GM18520 (cell line): ENCODE measurements at regions not wholly inside any gene's neighbourhood (a gene's known extent, or its start where the extent isn't known, plus 50 kb on each side); places are given as distances from the start of the nearest gene placed in this dataset.

ENCODE experiments used
- ATAC-seq: cut with Tn5 transposase; IDR thresholded peaks from one replicate; pipeline ENCODE4 v1.9.1; 2021; ENCODE audit not compliant: unreplicated experiment

DNA sequence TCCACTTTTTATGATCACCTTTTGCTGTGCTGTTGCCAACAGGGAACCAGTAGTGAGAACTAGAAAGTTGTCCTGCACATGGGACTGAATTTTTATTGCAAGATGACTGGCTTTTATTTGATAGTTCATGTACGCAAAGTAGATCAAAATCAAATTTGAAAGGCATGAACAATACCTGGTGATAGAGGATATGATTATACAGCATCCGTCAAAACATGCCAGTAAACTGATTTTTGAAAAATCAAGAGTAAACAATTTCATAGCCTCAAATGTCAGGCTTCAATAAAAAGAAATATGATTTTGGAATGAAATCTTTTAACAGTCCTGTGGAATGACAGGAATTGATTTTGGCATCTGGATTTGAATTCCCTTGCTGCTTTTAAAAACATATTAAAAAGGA lies 219.6 kb upstream of the LRRN1 start:
- ATAC-seq, result no peak

- no peak for ATAC-seq
These were observed 220.5 kb upstream of the LRRN1 start for GRCh38 chr3:3578718-3579117.

DNA sequence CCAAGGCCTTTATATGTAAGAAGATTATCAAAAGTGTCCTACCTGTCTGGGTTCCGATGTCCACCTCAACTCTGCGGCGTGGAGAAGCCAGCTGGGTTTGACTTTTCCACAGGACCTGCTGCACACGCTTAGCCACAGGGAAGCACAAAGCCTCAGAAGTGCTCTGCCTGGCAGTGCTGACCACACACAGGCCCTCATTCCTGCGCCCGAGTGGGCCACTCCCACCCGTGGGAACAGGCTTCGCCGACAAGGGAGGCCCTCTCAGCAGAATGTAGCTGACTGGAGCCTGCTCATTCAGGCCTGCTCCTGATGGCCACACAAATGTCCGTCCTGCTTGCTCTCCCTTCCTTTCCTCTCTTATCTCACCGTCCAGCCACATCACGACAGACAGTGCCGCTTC lies 221.4 kb upstream of the LRRN1 start:
- ATAC-seq, result no peak

DNA sequence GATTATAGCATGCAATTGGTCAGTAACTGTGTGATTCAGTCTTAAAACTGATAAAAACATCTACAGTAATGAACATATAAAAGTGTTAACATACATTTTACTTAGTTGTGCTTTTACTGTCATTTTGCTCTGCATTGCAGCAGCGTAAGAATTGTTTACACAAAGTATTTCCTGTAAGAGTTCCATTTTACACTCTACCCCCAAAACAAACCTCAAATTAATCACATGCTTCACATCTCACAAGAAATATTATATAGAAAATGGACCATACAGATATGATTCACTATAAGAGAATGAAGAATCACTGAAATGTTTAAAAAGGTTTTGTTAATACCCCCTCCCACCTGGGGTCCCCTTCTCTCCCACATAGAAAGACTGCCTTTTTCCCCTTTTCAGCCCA lies 225.9 kb upstream of the LRRN1 start:
- no peak for ATAC-seq

GRCh38 chr3:3560591-3561311 lies 238.5 kb upstream of the LRRN1 start:
- no peak for ATAC-seq

DNA sequence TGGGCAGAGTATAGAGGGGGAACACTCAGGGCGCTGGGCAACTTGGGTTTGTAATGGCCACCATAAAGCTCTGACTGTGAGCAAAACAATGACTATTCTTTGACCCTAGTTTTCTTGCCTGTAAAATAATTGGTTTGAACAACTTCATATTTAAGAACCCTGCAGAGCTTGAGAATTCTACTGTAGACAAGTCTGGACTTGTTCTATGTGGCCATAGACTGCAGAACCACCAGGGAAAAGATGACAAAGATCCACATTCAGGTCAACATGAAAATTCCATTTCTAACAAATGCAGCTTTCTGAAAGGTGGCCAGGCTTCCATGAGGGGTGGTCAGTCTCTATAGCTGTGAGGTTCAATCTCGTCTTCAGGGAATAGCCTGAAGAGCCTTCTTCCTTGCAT lies 239.4 kb upstream of the LRRN1 start:
- no peak for ATAC-seq

DNA sequence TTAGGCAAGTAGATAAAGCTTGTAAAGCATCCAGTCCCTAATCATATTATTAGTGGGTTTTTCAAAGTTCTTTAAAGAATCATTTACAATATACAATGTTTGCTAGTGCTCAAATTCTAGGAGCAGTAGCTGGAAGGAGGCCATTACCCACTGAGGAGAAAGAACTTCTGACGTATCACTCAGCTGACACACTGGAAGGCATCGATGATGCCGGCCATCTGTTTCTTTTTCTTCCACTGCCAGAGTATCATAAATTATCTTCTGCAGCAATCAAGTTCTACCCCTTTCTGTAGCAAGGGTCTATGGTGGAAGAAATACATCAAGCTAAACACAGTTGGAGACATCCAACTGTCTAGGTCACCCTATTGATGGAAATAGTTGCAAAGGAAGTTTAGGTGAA lies 243.2 kb upstream of the LRRN1 start:
- ATAC-seq, result no peak

DNA sequence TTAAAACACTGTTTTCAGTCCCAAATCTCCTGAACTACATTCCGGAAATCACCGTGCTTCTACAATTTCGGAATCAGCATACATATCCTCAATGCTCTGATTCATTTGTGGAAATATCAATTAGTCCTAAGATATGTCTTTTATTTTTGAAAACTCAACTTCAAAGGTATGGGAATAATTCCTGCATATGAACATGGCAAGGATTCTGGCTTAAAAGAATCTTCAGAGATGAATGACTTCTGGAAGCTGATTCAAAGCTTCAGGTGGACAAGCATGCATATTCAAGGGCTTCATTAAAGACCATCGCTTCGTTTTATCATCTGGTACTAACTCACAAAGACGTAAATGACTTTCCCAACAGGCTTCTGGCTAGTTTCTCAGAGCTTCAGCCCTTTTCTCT lies 246.0 kb upstream of the LRRN1 start:
- ATAC-seq, result no peak

DNA sequence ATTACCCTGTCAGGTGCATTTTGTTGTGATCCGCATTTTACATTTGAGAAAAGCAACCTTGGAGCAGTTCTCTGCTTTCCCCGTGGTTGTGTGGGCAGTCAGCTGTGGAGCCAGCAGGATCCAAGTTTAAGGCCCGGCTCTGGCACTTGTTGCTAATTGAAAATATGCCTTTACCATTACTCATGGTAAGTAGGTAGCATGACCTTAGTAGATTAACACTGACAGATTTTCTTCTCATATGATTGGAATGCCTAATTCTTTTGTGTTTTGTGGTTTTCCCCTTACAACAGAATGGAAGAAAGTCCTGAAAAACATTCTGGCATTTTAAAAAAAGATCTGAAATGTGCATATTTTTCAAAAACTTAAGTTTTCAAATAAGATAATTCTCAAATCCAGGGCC lies 246.5 kb upstream of the LRRN1 start:
- no peak for ATAC-seq

GRCh38 chr3:3551981-3552380 lies 247.2 kb upstream of the LRRN1 start:
- ATAC-seq, result no peak

- ATAC-seq, result no peak
These were observed 253.9 kb upstream of the LRRN1 start for GRCh38 chr3:3545360-3545759.

- ATAC-seq, result no peak
These were observed 260.8 kb upstream of the LRRN1 start for GRCh38 chr3:3538451-3538850.

GRCh38 chr3:3532508-3532907 lies 266.7 kb upstream of the LRRN1 start:
- ATAC-seq, result no peak

DNA sequence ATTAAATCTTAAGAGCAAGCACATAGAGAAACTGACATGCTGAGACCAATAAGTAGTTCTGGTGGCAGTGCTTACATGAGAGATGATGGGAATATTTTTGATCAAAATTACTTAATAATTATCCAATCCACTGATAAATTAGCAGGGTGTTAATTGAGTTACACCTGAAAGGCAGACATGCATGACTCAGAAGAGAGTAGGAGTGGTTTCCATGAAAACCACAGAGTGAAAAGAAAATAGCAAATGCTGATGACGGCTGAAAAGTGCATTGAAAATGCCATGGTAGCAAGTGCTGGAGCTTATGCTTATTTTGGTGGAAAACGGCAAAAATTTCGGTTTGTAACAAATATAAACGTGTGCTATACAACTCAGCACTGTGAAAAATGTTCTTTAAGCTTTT lies 267.8 kb upstream of the LRRN1 start:
- no peak for ATAC-seq

DNA sequence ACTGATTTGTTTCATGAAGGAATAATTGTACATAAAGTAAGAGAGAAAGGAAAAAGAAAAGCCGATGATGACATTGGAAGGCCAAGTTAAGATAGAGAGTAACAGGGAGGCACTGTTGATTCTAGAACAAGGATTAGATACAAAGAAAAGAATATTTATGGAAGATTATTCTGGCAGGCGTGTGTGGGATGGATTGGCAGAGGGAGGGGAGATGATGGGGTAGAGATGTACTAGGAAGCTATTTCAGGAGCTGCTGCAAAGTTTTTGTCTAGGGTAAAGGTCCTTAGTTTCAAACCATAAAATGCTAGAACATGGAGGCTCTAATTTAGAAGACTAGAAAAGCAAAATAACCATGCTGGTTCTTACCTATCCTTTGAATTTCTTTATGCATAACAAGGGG lies 280.0 kb upstream of the LRRN1 start:
- ATAC-seq, result no peak

GRCh38 chr3:3516996-3517395 lies 282.2 kb upstream of the LRRN1 start:
- ATAC-seq, result no peak

DNA sequence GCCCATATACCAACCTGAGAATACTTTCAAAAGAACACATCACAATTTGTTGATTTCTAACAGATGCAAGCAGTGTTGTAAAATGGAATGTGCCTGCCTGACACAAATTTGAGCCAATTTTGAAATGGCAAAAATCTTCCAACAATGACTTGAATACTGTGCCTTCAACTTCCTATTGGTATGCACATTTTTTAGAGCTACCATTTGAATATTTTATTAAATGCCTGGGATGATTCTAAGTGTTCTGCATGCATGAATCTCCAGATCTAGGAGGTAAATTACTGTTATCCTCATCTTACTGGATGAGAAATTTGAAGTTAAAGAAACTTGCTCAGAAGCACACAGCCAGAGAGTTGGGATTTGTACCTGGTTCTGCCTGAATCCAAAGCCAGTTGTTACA lies 282.8 kb upstream of the LRRN1 start:
- no peak for ATAC-seq

DNA sequence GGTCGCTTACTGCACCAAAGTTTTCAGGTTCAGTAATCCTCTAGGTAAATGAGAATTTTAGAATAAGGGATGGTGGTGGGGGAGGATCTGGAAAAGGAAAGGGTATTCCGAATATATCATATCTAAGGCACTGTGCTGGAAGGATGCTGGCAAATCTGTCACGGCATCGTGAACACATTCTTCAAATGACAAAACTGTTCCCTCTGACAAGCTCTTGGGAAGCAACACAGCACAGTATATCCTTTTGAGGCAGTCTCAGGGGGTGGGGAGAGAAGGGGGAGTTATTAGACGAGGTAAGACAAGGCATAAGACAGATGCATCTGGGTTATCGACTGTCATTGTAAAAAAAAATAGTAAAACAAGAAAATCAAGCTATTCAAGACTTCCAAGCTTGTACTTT lies 289.6 kb upstream of the LRRN1 start:
- ATAC-seq, result no peak

DNA sequence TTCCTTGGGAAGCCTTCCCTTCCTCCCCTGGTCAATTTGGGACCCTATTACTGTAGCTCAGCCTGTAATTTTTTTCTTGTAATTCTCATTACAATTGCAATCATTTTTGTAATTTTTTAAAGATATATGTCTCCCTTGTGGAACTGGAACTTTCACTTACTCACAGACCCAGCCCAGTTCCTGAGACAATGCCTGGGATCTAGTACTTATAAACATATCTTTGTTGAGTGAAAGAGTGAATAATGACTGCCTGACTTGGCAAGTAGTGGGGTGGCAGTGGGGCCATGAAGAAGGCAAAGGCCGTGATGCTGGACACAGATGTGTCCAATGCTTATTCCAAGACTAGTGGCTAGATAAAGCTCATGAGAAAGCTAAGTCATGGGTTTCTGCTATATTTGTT lies 294.5 kb upstream of the LRRN1 start:
- no peak for ATAC-seq

DNA sequence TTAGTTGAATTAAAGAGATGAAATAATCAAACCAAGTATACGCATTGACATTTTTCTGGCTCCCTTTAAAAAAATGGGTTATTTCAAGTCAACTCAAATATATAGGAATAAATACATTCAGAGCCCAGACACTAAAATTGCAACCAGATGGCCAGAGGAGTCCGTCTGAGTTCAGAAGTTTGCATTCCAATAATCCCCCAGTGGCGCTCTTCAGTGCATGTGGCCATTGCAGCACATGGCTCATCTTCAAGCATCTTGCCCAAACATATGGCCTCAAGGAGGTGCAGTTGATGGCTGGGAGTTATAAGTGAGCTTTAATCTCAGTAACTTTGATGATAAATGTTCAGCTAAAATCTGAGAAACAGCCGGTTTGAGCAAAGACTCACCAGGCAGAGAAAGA lies 295.8 kb upstream of the LRRN1 start:
- no peak for ATAC-seq

DNA sequence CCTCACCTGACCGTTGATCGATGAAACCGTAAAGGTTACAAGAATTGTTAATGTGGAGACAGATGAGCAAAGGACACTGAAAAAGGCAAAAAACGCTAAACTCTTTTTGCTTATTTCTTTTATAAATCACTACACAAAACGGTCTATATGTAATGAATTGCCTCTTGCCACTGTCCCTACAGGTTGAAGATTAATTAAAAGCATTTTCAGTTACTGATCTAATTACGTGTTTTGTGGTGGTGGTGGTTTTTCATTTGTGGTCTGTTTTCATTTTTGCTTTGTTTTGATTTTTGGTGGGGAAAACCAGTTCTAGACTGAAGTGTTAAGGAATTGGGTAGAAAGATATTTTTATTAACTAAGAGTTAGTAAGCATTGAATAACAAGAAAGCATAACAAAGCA lies 299.2 kb upstream of the LRRN1 start:
- ATAC-seq, result no peak

- no peak for ATAC-seq
These were observed 300.1 kb upstream of the LRRN1 start for GRCh38 chr3:3499012-3499562.

DNA sequence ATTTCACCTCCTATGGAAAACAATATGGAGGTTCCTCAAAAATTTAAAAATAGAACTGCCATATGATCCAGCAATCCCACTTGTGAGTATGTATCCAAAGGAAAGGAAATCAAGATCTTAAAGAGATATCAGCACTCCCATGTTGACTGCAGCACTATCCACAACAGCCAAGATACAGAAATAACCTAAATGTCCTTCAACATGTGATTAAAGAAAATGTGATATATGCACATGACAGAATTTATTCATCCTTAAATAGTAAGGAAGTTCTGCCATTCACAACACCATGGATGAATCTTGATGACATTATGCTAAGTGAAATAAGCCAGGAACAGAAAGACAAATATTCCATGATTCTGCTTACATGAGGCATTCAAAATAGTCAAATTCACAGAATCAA lies 303.6 kb upstream of the LRRN1 start:
- ATAC-seq, result no peak
